GM21515 (cell line): ENCODE measurements at regions not wholly inside any gene's neighbourhood (a gene's known extent, or its start where the extent isn't known, plus 50 kb on each side); places are given as distances from the start of the nearest gene placed in this dataset.
"Not testable (repeated sequence)": the region's sequence is repeated elsewhere in the genome, so short reads cannot be mapped to it uniquely, and the experiment has no call there.

ENCODE experiments used
- ATAC-seq: cut with Tn5 transposase; IDR thresholded peaks from one replicate; pipeline ENCODE4 v1.9.1; 2021; ENCODE audit not compliant: unreplicated experiment

DNA sequence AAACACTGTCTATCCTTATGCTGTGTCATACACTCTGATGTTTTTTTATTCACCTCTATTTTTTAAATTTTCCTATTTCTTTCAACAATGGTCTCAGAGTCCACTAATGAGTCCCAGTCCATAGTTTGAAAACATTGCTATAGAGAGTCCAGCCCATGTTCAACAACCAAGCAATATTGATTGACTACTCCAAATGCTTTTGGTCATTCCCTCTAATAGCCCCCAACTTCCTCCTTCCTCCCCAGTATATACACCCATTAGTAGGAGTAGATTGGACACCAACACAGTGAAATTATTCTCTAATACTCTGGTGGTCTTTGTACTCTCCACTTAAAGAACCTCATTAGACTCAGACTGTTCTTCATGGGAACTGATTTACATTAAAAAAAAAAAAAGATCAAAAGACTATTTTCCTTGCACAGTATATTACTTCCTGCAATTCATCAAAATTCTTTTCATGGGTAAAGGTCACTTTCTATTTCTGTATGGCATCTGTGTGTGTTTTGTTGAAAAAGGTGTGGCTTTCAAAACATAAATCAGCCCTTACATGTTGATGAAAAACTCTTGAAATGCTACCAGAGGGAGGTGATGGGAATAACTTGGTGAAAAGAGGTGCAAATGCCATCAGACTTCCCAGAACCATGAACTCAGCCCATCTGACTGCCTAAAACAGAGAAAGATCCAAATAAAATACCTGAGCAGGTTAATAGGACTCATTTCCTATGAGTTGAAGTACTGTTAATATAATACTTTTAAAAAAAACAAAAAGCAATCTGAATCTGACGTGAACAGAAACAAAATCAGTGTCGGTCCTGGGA is 250.3 kb upstream of the KLF3 start:
- ATAC-seq = no peak

DNA sequence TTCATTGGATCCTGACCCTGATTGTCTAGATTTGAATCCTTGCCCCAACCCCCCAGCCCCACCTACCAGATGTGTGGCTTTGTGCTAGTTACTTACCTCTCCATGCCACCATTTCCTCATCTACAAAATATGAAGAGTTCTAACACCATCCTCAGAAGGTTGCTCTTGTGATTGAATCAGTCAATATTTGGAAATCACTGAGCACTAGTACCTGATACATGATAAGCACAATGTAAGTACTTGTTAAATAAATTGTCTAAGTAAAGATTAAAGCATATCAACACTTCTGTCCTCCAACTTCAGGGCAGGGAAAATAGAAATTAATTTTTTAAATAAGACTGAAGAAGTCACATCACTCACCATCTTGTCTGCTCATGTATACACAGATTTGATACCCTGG is 249.6 kb upstream of the KLF3 start:
- no peak for ATAC-seq

DNA sequence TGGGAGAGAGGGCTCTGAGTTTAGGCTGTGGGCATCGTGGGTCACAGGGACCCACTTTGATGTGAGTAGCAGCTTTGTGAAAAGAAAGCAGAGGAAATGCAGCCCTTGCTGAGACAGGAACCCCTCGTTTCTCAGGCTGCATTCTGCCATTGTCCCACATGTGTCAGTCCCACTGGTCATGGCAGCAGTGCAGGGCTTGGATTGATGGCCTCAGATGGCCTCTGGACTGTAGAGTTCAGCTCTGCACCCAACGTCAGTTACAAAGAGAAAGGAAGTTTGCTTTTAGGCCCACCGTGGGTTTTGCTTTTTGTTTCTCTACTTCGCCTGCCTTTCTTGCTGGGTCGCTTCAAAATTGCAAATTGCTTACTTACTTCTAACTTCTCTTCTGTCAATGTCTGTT is 248.3 kb upstream of the KLF3 start:
- ATAC-seq = no peak

DNA sequence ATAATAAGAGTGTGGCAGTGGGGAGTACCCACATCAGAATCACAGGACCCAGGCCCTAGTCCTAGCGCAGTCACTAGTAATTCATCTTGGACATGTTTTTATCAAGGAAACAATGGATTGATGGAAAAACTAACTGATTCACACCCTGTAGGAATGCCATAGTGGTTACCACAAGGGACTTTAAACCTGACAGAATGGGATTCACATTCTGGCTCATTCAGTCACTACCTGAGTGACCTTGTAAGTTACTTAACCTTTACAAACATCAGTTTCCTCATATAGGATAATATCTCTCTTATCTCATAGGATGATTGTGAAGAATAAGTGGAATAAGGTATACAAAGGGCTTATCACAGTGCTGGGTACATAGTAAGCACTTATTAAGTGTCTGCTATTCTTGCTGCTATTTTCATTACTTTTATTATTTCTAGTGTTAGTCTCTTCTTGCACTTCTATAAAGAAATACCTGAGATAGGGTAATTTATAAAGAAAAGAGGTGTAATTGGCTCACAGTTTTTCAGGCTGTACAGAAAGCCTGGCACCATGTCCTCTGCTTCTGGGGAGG is 247.5 kb upstream of the KLF3 start:
- ATAC-seq = no peak

DNA sequence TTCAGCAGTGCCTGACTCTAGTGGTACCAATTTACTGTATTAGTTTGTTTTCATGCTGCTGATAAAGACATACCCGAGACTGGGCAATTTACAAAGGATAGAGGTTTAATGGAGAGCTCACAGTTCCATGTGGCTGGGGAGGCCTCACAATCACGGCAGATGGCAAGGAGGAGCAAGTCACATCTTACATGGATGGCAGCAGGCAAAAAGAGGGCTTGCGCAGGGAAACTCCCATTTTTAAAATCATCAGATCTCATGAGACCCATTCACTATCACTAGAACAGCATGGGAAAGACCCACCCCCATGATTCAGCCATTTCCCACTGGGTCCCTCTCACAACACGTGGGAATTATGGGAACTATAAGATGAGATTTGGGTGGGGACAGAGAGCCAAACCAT is 243.7 kb upstream of the KLF3 start:
- ATAC-seq = not testable (repeated sequence)

DNA sequence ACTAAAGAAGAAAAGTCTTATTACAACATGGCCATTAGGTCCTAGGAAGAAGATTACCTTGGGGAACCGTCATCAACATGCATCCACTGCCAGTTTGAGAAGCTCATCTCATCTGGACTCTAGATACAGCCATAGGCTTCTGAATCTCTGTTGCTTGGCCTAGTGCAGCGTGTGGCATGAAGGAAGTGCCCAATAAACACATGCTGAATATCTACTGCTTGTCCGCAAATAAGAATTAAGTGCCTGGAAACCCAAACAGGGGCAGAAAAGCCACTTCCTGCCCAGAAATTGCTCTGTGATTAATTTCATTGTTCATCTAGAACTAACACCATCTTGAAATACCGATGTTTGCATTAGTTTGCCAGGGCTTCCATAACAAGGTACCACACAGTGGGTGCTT is 241.1 kb upstream of the KLF3 start:
- ATAC-seq = no peak

DNA sequence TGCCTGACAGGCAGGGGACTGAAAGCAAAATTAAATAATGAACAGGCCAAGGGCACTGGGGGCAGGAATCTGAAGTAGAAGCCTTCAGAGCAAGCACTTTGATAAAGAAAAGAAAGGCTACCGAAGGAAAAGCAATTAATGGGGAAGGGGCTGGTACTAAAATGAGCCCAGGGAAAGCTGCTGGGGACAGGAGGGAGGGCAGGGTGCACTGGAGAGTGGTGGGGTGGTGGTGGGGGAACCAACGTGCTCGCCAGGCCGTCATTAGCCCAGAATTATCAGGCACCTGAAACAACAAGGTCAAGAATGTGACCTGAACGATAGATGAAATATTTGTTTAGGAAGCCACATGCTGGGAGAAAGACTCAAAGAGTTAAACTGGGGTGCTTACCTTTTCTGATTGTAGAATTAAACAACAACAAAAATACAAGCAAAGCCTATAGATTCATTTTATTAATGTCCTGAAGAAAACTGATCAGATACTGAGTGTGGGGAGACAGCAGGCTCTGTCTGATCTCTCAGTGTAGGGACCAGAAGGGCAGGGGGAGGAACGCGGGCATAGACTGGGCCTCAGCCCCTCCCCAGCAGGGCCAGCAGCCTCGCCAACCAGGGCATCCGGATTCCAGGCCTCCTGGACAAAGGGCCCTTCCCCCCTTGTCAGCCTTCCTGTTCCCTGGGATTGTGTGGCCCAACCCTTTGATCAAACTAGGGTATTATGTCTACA is 239.7 kb upstream of the KLF3 start:
- no peak for ATAC-seq

DNA sequence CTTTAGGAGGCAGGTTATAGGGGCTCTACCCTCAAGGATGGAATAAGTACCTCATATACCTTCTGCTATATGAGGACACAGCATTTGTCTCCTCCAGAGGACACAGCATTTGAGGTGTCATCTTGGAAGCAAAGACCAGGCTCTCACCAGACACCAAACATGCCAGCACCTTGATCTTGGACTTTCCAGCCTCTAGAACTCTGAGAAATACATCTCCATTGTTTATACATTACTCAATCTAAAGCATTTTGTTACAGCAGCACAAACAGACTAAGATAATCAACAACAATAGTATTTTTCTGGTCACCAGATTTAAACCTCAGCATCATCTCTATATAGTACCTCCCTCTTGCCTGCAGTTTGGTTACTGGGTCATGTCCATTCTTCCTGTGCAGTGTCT is 237.5 kb upstream of the KLF3 start:
- no peak for ATAC-seq

DNA sequence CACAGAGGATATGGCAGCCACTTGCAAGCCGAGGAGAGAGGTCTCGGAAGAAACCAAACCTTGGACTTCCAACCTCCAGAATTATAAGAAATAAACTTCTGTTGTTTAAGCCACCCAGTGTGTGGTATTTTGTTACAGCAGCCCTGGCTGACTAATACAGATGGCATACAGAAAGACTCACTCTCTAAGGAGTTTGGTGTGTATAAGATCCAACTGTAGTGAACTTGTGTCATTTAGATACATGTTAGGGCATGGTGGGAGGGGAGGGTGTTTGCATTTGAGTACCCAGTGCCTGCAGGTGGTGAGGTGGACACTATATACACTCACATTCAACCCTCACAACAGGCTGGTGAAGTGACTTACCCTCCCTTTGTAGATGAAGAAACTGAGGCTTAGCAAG is 233.2 kb upstream of the KLF3 start:
- no peak for ATAC-seq

DNA sequence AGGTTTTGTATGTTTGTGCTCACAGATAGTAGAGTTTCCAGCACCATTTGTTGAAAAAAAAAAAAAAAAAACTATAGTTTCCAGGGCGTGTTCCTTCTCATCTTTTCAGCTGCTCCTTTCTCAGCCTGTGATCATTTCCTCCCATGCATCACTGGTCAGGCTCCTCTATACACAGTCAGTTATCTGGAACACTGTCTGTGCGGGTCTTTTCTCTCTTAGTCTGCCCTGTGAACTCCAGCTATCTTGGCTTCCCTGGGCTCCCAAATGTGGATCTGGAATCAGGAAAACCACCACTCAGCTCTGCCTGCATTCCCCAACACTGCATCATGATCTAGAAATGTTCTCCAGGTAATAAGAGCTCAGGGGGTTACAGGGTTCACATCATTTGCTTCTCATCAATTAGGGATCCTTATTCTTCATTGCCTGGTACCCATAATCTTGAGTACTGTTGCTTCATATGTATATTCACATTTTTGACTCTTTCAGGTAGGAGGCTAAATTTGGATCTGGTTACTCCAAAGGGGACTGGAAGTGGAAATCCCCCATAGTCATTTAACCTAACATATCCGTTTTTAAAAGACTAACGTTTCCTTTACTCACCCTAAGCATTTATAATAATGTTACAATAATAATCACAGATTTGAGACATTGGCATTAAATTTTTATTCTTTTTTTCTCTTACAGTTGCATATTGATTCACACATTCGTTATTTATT is 221.8 kb upstream of the KLF3 start:
- ATAC-seq = no peak

DNA sequence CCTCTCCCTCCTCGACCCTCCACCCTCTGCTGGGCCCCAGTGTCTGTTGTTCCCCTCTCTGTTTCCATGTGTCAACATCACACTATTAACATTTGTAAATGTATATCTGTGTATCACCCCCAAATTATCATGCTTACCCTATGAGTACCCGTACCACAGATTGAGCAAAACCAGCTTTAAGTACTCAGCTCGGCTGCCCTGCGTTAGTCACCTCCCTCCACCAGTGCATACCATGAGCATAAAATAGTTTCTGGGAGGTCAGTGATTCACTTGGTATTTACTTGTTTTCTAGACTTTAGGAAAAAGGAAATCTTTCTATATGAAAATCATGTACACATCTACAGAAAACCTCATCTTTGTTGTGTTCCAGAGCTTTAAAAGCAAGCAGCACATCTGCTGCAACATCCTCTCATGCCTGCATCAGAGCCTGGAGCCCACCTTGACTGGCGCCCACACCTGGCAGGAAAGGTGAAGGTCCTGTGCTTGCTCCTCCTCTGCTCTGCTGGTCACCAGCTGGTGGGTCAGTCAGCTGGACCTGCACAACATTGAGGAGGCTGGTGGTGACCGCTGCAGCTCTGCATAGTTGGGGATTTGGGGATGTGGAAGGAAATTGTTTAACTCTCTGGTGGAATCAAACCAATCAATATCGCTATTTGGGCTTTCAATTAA is 214.4 kb upstream of the KLF3 start:
- ATAC-seq = no peak

DNA sequence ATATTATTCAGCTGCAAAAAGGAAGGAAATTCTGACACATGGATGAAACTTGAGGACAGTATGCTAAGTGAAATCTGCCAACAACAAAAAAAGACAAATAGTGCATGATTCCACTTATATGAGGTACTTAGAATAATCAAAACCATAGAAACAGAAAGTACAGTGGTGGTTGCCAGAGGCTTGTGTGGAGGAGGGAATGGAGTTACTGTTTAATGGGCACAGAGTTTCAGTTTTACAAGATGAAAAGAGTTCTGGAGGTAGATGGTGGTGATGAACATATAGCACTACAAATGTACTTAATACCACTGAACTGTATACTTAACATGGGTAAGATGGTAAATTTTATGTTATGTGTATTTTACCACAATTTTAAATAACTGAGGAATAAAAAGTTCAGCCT is 212.0 kb upstream of the KLF3 start:
- no peak for ATAC-seq

DNA sequence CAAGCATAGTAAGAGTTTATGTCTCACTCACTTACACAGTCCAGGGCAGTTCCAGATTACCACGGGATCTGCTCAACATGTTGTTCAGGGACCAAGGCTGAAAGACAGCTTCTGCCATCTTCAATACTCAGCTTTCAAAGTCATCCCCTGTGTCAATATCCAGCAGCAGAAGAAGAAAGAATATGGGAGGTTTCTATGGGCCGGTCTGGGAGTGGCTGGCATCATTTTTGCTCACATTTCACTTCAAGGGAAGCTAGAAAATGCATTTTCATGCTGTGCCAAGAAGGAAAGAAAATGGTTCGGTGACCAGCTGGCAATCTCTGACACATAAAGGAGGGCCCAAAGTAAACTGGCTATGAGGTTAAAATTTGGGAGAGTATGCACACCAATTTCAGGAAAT is 211.5 kb upstream of the KLF3 start:
- ATAC-seq = no peak

DNA sequence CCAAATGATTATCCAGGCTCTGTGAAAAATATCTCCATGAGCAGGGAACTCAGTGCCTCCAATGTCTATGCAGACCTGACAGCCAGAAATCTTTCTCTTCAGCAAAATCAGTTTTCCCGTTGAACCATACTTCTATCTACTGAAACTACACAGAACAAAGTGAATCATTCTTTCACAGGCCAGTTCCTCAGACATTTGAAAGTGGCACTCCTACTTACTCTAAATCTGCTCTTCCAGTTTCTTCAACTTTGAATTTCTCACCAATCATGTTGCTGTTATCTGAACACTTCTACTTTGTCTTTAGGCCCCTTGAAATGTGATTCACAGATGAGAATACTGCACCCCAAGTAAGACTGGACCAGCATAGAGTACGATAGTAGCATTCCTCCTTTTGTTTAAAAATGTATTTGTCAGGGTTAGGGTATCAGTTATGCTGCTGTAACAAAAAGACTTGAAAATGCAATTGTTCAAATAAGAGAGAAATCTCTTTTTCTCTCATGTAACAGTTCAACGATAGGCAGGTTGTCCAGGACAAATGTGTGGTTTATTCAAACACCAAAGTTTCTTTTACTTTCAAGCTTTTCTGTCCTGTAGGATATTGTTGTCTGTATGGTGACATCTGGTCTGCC is 210.6 kb upstream of the KLF3 start:
- no peak for ATAC-seq

DNA sequence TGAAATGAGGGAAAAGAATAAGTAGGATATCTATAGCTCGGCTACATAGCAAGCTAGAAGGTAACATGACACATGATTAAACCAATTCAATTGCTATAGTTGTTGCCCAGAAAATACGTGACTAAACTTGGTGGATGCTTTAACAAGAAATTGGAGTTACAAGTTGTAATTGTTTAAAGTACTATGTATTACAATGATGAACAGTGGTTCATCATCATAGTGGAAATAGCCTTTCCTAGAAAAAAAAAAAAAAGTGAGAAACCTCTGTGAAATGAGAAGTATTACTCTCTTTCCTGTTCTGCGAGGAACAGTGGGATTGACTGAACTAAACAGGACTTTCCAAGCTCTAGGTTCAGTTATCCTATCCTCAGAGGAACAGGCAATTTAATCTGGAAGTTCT is 209.7 kb upstream of the KLF3 start:
- no peak for ATAC-seq

DNA sequence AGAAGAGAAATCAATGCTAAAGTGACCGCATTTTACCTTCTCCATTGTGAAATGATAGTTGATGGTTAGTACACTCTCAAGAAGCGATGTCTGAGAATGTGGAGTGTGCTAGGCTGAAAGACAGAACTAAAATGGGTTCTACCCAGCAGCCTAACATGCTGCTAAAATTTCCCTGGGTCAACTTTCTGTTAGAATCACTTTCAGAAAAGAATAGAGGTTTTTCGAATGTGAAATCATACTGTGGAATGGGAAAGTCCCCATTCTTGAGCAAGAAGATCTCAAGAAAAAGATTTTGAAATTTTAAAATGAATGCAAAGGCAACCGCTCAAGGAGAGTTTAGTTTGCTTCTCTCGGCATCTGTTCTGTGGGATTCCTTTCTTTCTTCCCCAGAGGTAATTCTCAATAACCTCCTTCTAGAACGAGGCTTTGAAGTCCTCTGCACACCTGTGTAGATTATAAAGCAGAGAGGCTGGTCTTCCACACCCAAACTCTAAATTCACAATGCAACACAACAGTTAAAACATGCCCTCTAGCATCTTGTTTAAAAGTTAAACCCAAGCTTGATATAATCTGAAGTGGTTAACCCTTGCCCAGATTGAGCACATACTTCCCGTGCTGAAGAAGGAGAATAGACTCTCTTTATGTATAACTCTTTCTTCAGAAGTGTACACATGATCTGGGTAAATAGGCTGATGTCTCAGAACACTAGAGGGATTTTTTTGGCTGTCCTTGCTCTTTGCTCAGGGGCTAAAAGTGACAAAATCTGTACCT is 208.7 kb upstream of the KLF3 start:
- ATAC-seq = peak; percentile 75

DNA sequence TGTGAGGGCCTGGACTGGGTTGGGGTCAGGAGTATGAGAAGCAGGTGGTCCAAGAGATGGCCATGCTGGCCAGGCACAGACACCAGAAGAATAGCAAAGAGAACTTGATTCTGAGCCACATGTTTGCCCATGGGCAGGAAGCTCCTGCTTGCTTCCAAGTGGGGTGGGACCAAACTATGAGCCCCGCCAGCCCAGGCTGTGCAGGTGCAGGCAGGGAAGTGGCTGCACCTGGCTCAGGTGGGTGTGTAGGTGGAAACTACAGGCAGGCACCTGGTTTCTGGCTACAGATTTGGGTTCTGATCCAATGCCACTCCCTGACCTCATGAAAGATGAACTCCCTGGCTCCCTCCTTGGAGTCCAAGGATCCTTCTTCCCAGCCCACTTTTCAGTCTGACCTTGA is 207.9 kb upstream of the KLF3 start:
- ATAC-seq = no peak

DNA sequence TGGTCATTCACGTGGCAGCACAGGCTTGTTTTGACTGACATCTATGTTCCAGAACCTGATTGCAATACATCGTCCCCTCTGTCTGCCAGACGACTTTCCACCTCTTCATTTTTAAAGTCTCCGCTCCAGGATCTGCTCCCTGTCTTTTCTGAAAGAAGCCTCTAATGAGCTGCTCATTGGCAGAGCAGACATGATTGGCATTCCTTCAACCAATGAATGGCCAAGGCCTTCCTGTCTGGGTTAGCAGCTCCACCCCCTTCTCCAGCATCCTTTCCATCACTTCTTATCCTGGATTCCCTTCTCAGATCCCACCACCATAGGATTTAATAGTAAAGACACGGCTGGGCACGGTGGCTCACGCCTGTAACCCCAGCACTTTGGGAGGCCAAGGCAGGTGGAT is 202.7 kb upstream of the KLF3 start:
- ATAC-seq = no peak

DNA sequence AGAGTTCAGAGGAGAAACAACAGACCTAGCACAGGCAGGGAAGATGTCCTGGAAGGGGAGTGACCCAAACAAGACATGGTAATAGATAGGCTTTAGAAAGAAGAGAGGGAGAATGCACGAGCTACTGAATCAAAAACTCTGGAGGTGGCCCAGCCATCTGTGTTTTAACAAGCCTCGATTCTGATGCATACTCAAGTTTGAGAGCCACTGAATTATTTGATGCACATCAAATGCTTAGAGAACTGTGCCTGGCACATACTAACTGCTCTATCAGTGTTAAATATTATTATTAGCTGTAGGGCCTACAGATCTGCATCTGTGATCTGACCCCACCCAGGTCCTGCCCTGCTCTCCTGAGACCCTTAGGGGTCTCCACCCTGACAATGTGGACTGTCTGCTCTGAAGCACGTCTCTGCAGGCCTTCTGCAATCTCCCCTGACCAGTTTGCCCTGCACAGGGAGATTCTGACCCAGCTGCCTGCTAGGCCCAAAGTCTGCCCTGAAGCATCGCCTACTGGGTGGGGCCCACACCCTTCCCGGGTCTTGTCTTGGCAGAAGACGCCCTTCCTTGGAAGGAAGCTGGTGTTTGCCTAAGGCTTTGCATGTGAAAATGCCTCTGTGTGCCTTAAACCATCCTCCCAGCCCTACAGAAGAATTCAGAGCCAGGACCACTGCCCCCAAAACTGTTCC is 201.5 kb upstream of the KLF3 start:
- no peak for ATAC-seq
